Stimulated activated CD8-positive, alpha-beta memory T cell treated with anti-CD3 and anti-CD28 coated beads, Interleukin-7, amount 100 ng/mL, for 4 hours (primary cell): ENCODE measurements at regions not wholly inside any gene's neighbourhood (a gene's known extent, or its start where the extent isn't known, plus 50 kb on each side); places are given as distances from the start of the nearest gene placed in this dataset.

Experiments used
- DNase-seq, 2 donors: peaks; one replicate each; pipeline ENCODE4 v3.0.0-alpha.2; 2020; ENCODE audit warnings: low read depth in 2 of 2

GRCh38 chr9:85260275-85260845 is 481.4 kb downstream of the AGTPBP1 start:
- DNase-seq = no peak

GRCh38 chr9:85258823-85259370 is 482.9 kb downstream of the AGTPBP1 start:
- no peak for DNase-seq

- no peak for DNase-seq
Observed at GRCh38 chr9:85258236-85258635, 483.5 kb downstream of the AGTPBP1 start.

- DNase-seq = no peak
Observed at GRCh38 chr9:85249313-85249621, 492.5 kb downstream of the AGTPBP1 start.

- DNase-seq = no peak
Observed at GRCh38 chr9:85248514-85249312, 493.0 kb downstream of the AGTPBP1 start.

GRCh38 chr9:85246541-85246940 is 495.2 kb downstream of the AGTPBP1 start:
- DNase-seq = no peak

- DNase-seq = no peak
Observed at GRCh38 chr9:85244856-85245255, 496.9 kb downstream of the AGTPBP1 start.

- no peak for DNase-seq
Observed at GRCh38 chr9:85243977-85244376, 497.8 kb downstream of the AGTPBP1 start.

GRCh38 chr9:85237478-85237877 is 504.3 kb downstream of the AGTPBP1 start:
- no peak for DNase-seq

GRCh38 chr9:85230081-85230480 is 511.7 kb downstream of the AGTPBP1 start:
- DNase-seq = no peak

GRCh38 chr9:85228111-85228855 is 513.5 kb downstream of the AGTPBP1 start:
- no peak for DNase-seq

- DNase-seq = no peak
Observed at GRCh38 chr9:85225180-85225579, 516.6 kb downstream of the AGTPBP1 start.

GRCh38 chr9:85224729-85225128 is 517.0 kb downstream of the AGTPBP1 start:
- no peak for DNase-seq

GRCh38 chr9:85224301-85224700 is 517.5 kb downstream of the AGTPBP1 start:
- no peak for DNase-seq

GRCh38 chr9:85223506-85224125 is 518.1 kb downstream of the AGTPBP1 start:
- no peak for DNase-seq

- DNase-seq = no peak
Observed at GRCh38 chr9:85216601-85217000, 525.2 kb downstream of the AGTPBP1 start.

GRCh38 chr9:85215961-85216360 is 525.8 kb downstream of the AGTPBP1 start:
- DNase-seq = no peak

GRCh38 chr9:85215416-85215815 is 526.3 kb downstream of the AGTPBP1 start:
- no peak for DNase-seq

- DNase-seq = no peak
Observed at GRCh38 chr9:85213650-85214607, 527.8 kb downstream of the AGTPBP1 start.

GRCh38 chr9:85212887-85213286 is 528.9 kb downstream of the AGTPBP1 start:
- no peak for DNase-seq

GRCh38 chr9:85212209-85212608 is 529.5 kb downstream of the AGTPBP1 start:
- no peak for DNase-seq
